ENCODE measurements at regions not wholly inside any gene's neighbourhood (a gene's known extent, or its start where the extent isn't known, plus 50 kb on each side); places are given as distances from the start of the nearest gene placed in this dataset.
"Not testable (repeated sequence)": the region's sequence is repeated elsewhere in the genome, so short reads cannot be mapped to it uniquely, and the experiment has no call there.

DNA sequence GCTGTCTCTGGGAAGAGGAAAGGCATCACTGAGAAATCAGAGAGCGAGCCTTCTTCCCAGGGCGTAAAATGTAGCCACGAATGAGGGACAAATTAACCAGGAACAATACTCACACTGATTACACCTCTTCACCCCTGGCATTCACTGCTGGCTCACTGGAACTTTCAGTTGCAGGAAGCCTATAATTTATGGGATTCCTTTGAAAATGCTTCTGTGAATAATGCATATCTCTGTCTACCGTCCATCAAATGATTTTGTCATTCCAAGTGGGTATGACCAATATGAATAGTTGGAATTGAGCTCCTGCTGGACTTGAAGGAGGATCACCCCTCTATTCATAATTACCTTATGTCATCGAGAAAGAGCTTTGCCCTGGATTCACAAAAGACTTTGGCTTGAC is 360.3 kb upstream of the FZD8 start:
- Mint-ChIP-seq H3K36me3 (ENCODE audit: low read depth) (no peaks in the 10 kb centered on the region), H3K27me3 (no peaks in the 10 kb centered on the region), H3K9me3 (peaks cover 15% of the 10 kb centered on the region), H3K4me1 (no peaks in the 10 kb centered on the region), H3K27ac (no peak overlapping the region), H3K4me3 (no peak overlapping the region)
- ChIA-PET POLR2A (no interaction called here), CTCF (no interaction called here)
- DNase-seq (no peak), ATAC-seq (ENCODE audit: low read depth) (no peak)
- intact Hi-C loops (cut with micrococcal nuclease) = no loop called here
- TF ChIP-seq, protein P1, sequence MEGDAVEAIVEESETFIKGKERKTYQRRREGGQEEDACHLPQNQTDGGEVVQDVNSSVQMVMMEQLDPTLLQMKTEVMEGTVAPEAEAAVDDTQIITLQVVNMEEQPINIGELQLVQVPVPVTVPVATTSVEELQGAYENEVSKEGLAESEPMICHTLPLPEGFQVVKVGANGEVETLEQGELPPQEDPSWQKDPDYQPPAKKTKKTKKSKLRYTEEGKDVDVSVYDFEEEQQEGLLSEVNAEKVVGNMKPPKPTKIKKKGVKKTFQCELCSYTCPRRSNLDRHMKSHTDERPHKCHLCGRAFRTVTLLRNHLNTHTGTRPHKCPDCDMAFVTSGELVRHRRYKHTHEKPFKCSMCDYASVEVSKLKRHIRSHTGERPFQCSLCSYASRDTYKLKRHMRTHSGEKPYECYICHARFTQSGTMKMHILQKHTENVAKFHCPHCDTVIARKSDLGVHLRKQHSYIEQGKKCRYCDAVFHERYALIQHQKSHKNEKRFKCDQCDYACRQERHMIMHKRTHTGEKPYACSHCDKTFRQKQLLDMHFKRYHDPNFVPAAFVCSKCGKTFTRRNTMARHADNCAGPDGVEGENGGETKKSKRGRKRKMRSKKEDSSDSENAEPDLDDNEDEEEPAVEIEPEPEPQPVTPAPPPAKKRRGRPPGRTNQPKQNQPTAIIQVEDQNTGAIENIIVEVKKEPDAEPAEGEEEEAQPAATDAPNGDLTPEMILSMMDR (IDR thresholded peaks at IDR 0.05) = no peak

DNA sequence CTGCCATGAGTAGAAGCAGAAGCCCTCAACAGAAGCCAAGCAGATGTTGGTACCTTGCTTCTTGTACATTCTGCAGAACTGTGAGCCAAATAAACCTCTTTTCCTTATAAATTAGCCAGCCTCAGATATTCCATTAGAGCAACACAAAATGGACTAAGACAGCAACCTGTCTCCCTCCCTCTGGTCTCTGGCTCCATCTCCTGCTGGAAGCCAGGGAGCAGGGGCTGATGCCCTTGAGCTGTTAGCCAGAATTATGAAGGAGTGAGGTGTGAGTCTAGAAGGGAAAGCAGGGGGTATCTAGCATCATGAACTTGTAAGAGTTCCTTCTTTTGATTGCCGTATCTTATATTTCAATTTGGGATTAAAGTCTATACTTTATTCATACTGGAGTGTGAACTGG is 358.7 kb upstream of the FZD8 start:
- H3K4me3 Mint-ChIP-seq; H3K4me1 Mint-ChIP-seq; DNase-seq; CTCF ChIA-PET; H3K36me3 Mint-ChIP-seq (ENCODE audit: low read depth); intact Hi-C loops (cut with micrococcal nuclease); H3K27ac Mint-ChIP-seq; H3K27me3 Mint-ChIP-seq; POLR2A ChIA-PET; ATAC-seq (ENCODE audit: low read depth): not testable (repeated sequence)
- H3K9me3 Mint-ChIP-seq = peaks cover 15% of the 10 kb centered on the region

DNA sequence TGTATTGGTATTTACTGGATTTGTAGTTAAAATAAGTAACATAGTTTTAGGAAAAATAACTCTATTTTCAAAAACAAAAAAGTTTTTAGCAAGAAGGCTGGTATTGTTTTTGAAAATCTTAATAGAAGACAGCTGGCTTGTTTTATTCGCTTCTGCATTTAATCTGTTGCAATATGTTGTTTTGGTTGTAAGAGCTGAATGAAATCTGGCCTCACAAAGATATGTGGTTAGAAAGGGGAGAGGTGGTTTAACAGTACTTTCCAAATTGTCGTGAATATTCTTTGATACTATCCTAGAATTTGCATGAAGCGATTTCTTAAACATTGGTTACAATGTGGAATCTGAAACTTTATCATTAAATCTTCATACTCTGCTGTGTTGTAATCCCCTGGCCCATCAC is 355.9 kb upstream of the FZD8 start:
- DNase-seq (no peak), ATAC-seq (ENCODE audit: low read depth) (no peak)
- Mint-ChIP-seq H3K9me3 (peaks cover 9% of the 10 kb centered on the region), H3K4me1 (no peaks in the 10 kb centered on the region), H3K4me3 (no peak overlapping the region), H3K27me3 (no peaks in the 10 kb centered on the region), H3K36me3 (ENCODE audit: low read depth) (no peaks in the 10 kb centered on the region), H3K27ac (no peak overlapping the region)
- intact Hi-C loops (cut with micrococcal nuclease) = no loop called here
- ChIA-PET CTCF (no interaction called here), POLR2A (no interaction called here)
- TF ChIP-seq, protein P1 (IDR thresholded peaks at IDR 0.05) = no peak

DNA sequence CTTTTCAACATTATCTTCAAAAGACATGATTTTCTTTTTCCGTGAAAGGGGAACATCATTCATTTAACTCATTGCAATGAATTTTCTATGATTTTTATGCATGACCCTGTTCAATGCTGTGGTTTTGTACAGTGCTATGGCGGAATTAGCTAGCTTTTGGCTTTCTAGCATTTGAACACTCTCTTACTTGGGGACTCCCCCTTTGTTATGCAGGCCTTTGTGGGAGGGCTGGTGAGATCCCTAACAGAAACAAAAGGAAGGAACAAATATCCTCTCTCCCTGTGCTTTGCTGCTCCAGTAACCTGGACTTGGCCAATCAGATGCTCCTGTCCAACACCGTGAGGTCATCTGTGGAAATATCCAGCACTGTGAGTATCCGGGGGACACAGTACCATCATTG is 353.4 kb upstream of the FZD8 start:
- Mint-ChIP-seq H3K4me1 (no peaks in the 10 kb centered on the region), H3K27ac (no peak overlapping the region), H3K27me3 (no peaks in the 10 kb centered on the region), H3K9me3 (no peaks in the 10 kb centered on the region), H3K36me3 (ENCODE audit: low read depth) (no peaks in the 10 kb centered on the region), H3K4me3 (no peak overlapping the region)
- DNase-seq (no peak), ATAC-seq (ENCODE audit: low read depth) (no peak)
- CTCF ChIA-PET = no interaction called here
- TF ChIP-seq, protein P1 (IDR thresholded peaks at IDR 0.05) = no peak
- POLR2A ChIA-PET = no interaction called here
- intact Hi-C loops (cut with micrococcal nuclease) = no loop called here

DNA sequence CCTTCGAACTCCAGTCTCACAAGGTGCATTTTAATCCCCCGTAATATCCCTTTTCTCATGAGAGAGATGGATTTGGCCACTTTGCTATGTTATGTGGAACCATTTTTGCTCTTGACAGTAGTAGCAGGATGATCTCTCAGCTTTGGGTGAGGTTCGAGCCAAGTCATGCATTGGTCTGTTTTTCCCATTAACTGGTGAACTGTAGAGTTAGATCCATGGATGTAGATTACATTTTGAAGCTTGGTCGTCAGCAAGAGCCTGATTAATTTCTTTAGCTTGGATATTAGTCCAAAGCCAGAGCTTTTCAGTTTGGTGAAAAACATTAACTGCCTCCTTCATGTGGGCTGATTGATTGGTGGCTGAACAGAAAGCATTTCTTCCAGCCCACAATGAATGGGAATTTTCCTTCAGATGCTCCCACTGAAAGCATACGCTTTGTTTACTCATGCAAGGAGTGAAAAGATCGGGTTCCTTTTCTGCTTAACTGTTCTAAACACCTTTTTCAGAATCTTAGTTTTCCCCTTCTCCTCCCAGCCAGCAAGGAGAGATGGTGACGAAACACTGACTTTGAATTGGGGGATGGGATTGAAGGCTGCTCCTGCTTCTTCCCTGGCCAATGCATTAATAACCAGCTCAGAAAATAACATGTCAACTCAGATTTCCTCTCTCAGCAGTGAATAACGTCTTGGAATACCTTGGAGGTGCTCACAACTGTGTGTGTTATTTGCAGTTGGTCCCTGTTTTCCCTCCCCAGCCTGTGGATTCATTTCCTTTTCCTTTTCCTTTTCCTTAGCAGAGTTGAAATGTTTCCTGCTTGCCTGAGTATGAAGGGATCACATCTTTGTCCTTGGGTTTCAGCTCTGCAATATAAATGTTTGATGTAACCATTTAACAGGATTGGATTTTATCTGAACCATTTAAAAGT is 351.8 kb upstream of the FZD8 start:
- Mint-ChIP-seq H3K9me3 (peaks cover 2% of the 10 kb centered on the region), H3K27ac (no peak overlapping the region), H3K4me3 (no peak overlapping the region), H3K4me1 (no peaks in the 10 kb centered on the region), H3K36me3 (ENCODE audit: low read depth) (no peaks in the 10 kb centered on the region), H3K27me3 (no peaks in the 10 kb centered on the region)
- intact Hi-C loops (cut with micrococcal nuclease) = no loop called here
- ATAC-seq (ENCODE audit: low read depth) (no peak), DNase-seq (no peak)
- TF ChIP-seq, protein P1 (IDR thresholded peaks at IDR 0.05) = no peak
- POLR2A ChIA-PET = no interaction called here
- CTCF ChIA-PET = interaction anchor here (0.7 kb wide), 1 partner anchor 340 kb away, joined by 3 read pairs; no protein-coding TSS in a partner anchor
